ENCODE measurements at regions not wholly inside any gene's neighbourhood (a gene's known extent, or its start where the extent isn't known, plus 50 kb on each side); places are given as distances from the start of the nearest gene placed in this dataset.

DNA sequence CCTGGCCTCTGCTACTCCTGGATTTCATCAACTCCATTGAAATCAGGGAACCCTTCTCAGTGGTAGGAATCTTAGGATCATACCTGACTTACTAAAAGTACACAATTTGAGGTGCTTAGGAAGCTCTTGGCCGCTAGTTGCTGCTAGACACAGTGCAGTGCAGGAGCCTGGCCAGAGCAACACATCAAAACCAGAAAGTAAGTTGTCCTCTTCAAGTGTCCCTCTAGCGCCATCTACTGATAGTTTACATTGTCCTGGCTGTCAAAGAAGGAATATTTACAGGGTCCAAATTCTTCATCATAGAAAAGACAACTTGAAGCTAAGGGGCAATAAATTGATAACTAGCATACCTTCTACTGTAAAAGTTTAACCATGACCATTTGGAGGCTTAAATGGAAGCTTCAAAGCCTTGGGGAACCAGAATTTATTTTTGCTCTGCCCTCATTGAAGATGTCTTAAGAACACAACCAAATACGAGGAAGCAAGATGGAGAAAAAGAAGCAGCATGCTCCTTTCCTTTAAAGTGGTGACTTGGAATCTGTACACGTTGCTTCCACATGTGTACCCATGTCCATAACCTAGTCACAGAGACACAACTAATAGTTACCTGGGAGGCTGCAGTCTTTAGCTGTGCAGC, 889.1 kb upstream of the GCFC2 start:
- no peak overlapping the region for H2AFZ ChIP-seq (ENCODE audit: low read length)
- DNase-seq = peak; percentile 90
- TF ChIP-seq EZH2 (optimal IDR thresholded peaks at IDR 0.05; ENCODE audit: low read depth, low read length) = no peak
- TF ChIP-seq, protein P1, sequence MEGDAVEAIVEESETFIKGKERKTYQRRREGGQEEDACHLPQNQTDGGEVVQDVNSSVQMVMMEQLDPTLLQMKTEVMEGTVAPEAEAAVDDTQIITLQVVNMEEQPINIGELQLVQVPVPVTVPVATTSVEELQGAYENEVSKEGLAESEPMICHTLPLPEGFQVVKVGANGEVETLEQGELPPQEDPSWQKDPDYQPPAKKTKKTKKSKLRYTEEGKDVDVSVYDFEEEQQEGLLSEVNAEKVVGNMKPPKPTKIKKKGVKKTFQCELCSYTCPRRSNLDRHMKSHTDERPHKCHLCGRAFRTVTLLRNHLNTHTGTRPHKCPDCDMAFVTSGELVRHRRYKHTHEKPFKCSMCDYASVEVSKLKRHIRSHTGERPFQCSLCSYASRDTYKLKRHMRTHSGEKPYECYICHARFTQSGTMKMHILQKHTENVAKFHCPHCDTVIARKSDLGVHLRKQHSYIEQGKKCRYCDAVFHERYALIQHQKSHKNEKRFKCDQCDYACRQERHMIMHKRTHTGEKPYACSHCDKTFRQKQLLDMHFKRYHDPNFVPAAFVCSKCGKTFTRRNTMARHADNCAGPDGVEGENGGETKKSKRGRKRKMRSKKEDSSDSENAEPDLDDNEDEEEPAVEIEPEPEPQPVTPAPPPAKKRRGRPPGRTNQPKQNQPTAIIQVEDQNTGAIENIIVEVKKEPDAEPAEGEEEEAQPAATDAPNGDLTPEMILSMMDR (IDR thresholded peaks at IDR 0.05; ENCODE audit: low read length) = peak; percentile 93
- H3K4me2 ChIP-seq (ENCODE audit: low read depth, low read length) = no peak overlapping the region
- H3K9me3 ChIP-seq (replicated peaks; ENCODE audit: insufficient read depth, low read length) = no peaks in the 10 kb centered on the region
- H3K4me1 ChIP-seq (ENCODE audit: low read length) = no peaks in the 10 kb centered on the region
- H3K79me2 ChIP-seq (ENCODE audit: low read length) = no peaks in the 10 kb centered on the region
- H3K27me3 ChIP-seq (replicated peaks; ENCODE audit: insufficient read depth, low read length) = no peaks in the 10 kb centered on the region
- H3F3A ChIP-seq (ENCODE audit: insufficient read depth, low read length) = no peaks in the 10 kb centered on the region
- H3K4me3 ChIP-seq (ENCODE audit: low read length) = no peak overlapping the region
- no peaks in the 10 kb centered on the region for H3K9me2 ChIP-seq (replicated peaks; ENCODE audit: insufficient read depth, low read length)
- no peaks in the 10 kb centered on the region for H3K36me3 ChIP-seq (replicated peaks; ENCODE audit: insufficient read depth, low read length)
- no peak overlapping the region for H3K27ac ChIP-seq (ENCODE audit: low read length)
- no peaks in the 10 kb centered on the region for H4K20me1 ChIP-seq (ENCODE audit: insufficient read depth, low read length)
- no peak overlapping the region for H3K9ac ChIP-seq (ENCODE audit: low read length)

DNA sequence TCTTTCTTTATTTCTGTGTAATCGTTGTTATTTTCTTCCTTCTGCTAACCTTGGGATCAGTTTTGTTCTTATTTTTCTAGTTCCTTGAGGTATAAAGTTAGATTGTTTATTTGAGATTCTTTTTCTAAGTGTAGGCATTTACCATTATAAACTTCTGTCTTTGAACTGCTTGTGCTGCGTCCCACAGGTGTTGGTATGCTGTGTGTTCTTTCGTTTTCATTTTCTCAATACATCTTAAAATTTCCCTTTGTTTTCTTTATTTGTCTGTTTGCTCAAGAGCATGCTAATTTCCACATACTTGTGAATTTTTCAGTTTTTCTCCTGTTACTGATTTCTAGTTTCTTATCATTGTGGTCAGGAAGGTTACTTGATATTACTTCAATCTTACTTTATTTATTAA, 873.8 kb upstream of the GCFC2 start:
- Histone ChIP-seq H3K4me2 (ENCODE audit: low read depth, low read length) (peak overlapping the region; percentile 47), H3K9me3 (replicated peaks; ENCODE audit: insufficient read depth, low read length) (no peaks in the 10 kb centered on the region), H3K9ac (ENCODE audit: low read length) (no peak overlapping the region), H3K27ac (ENCODE audit: low read length) (peak overlapping the region; percentile 33; the same call in 1 of the 2 replicates), H4K20me1 (ENCODE audit: insufficient read depth, low read length) (no peaks in the 10 kb centered on the region), H2AFZ (ENCODE audit: low read length) (peak overlapping the region; percentile 47), H3F3A (ENCODE audit: insufficient read depth, low read length) (no peaks in the 10 kb centered on the region; the same call in 1 of the 2 replicates), H3K4me3 (ENCODE audit: low read length) (0 out of 2 replicates have a peak overlapping the region, but pooled peaks have one; percentile 9), H3K27me3 (replicated peaks; ENCODE audit: insufficient read depth, low read length) (no peaks in the 10 kb centered on the region), H3K9me2 (replicated peaks; ENCODE audit: insufficient read depth, low read length) (no peaks in the 10 kb centered on the region), H3K4me1 (ENCODE audit: low read length) (no peaks in the 10 kb centered on the region), H3K79me2 (ENCODE audit: low read length) (no peaks in the 10 kb centered on the region), H3K36me3 (replicated peaks; ENCODE audit: insufficient read depth, low read length) (no peaks in the 10 kb centered on the region)
- TF ChIP-seq EZH2phosphoT487 (IDR thresholded peaks at IDR 0.05; ENCODE audit: low read length) (no peak), EZH2 (optimal IDR thresholded peaks at IDR 0.05; ENCODE audit: low read depth, low read length) (no peak)
- TF ChIP-seq, protein P1 (IDR thresholded peaks at IDR 0.05; ENCODE audit: low read length) = no peak
- DNase-seq = peak; percentile 78

DNA sequence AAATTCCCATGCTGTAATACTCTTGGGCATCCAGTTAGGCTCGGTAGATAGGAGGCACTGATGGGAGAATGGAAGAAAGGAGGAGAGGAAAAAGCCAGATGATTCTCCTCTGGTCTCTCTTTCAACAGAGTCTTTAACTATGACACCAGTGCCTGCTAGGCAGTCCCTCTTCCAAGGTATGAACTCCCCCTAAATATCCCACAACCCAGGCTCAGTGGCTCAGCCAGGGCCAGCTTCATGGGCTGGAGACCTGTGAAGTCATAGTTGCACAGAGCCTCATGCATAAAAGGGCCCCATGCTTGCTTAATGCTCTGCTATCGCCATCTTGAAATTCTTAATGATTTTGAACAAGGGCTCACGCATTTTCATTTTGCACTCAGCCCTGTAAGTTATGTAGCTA, 869.2 kb upstream of the GCFC2 start:
- H3F3A ChIP-seq (ENCODE audit: insufficient read depth, low read length) = no peaks in the 10 kb centered on the region; the same call in 1 of the 2 replicates
- no peaks in the 10 kb centered on the region for H3K79me2 ChIP-seq (ENCODE audit: low read length)
- H3K4me1 ChIP-seq (ENCODE audit: low read length) = no peaks in the 10 kb centered on the region
- DNase-seq = no peak
- no peaks in the 10 kb centered on the region for H3K36me3 ChIP-seq (replicated peaks; ENCODE audit: insufficient read depth, low read length)
- H3K27ac ChIP-seq (ENCODE audit: low read length) = no peak overlapping the region
- H3K9me2 ChIP-seq (replicated peaks; ENCODE audit: insufficient read depth, low read length) = no peaks in the 10 kb centered on the region
- H3K27me3 ChIP-seq (replicated peaks; ENCODE audit: insufficient read depth, low read length) = no peaks in the 10 kb centered on the region
- no peak overlapping the region for H3K4me2 ChIP-seq (ENCODE audit: low read depth, low read length)
- no peaks in the 10 kb centered on the region for H3K9me3 ChIP-seq (replicated peaks; ENCODE audit: insufficient read depth, low read length)
- no peak overlapping the region for H2AFZ ChIP-seq (ENCODE audit: low read length)
- H4K20me1 ChIP-seq (ENCODE audit: insufficient read depth, low read length) = no peaks in the 10 kb centered on the region
- TF ChIP-seq, protein P1 (IDR thresholded peaks at IDR 0.05; ENCODE audit: low read length) = no peak
- TF ChIP-seq EZH2 (optimal IDR thresholded peaks at IDR 0.05; ENCODE audit: low read depth, low read length) (no peak), EZH2phosphoT487 (IDR thresholded peaks at IDR 0.05; ENCODE audit: low read length) (no peak)
- no peak overlapping the region for H3K9ac ChIP-seq (ENCODE audit: low read length)
- no peak overlapping the region for H3K4me3 ChIP-seq (ENCODE audit: low read length)
